ENCODE measurements at regions not wholly inside any gene's neighbourhood (a gene's known extent, or its start where the extent isn't known, plus 50 kb on each side); places are given as distances from the start of the nearest gene placed in this dataset.
A peak's percentile ranks its signal among the peaks of the same experiment; 100 is the strongest.

DNA sequence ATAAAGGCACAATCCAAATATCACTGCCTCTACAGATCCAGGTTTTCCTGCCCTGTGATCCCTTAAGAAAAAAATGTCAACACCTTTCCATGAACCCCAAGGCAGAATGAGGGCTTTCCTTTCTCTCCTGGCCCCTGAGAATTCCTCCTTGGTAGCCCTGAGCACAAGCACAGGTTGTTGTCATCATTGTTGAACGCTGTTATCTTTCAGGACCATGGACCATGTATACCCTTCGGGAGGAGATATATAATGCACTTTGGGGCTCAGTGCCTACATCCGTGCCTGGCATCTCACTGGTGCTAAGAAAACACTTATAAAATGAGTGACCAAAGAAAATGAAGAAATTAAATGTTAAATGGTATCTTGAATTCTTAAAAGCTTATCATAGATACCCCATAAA is 296.2 kb downstream of the SETD4 start:
- TF ChIP-seq, protein P1, sequence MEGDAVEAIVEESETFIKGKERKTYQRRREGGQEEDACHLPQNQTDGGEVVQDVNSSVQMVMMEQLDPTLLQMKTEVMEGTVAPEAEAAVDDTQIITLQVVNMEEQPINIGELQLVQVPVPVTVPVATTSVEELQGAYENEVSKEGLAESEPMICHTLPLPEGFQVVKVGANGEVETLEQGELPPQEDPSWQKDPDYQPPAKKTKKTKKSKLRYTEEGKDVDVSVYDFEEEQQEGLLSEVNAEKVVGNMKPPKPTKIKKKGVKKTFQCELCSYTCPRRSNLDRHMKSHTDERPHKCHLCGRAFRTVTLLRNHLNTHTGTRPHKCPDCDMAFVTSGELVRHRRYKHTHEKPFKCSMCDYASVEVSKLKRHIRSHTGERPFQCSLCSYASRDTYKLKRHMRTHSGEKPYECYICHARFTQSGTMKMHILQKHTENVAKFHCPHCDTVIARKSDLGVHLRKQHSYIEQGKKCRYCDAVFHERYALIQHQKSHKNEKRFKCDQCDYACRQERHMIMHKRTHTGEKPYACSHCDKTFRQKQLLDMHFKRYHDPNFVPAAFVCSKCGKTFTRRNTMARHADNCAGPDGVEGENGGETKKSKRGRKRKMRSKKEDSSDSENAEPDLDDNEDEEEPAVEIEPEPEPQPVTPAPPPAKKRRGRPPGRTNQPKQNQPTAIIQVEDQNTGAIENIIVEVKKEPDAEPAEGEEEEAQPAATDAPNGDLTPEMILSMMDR (conservative IDR thresholded peaks at IDR 0.05) = no peak
- no peak overlapping the region for H3K27ac ChIP-seq

DNA sequence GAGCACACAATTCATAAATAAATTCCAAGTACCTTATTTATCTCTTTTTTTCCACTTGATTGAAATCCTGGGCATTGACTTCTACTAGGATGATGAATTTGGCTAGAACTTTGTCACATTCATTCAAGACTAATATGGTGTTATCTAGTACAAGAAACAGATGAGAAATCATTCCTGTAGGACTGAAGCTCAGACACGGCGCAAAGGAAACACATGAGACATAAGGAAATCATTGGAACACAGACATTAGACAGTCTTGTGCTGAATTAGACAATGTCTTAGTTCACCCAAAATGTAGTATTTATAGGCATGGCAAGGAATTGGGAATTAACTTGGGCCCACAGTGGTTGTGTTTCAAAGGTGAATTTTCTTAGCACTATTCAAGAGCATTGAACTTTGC is 305.7 kb downstream of the SETD4 start:
- no peak overlapping the region for H3K27ac ChIP-seq
- TF ChIP-seq, protein P1 (conservative IDR thresholded peaks at IDR 0.05) = no peak

DNA sequence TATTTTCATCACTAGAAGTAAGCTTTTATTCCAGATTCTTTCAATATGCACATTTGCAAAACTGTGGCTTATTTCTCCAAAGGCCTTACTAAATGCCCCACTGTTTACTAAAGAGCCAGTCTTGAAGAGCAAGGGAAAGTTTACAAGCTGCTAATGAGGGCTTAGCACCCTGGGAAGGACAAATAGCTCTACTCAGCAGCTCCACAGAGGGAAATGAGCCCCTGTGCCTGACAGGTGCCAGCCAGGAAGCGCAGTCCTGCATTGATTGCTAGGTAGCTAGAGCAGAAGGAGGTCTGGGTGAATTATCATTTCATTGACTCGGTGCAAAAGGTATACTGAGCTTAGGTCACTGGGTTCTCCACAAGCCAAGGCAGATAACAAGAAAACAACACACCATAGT is 307.0 kb downstream of the SETD4 start:
- TF ChIP-seq, protein P1 (conservative IDR thresholded peaks at IDR 0.05) = no peak
- no peak overlapping the region for H3K27ac ChIP-seq

DNA sequence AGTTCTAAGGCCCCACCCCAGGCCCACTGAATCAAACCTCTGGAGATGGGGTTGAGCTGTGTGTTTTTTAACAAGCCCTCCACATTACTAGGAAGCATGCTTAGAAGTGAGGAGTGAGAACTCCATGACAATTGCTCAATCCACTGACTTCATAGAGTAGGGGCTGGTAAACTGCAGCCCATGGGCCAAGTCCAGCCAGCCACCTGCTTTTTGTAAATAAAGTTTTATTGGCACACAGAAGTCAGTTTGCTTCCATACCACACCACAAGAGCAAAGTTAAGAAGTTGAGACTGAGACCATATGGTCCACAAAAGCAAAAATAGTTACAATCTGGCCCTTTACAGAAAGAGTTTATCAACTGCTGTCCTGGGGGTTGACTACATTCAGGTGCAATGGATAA is 309.2 kb downstream of the SETD4 start:
- TF ChIP-seq, protein P1 (conservative IDR thresholded peaks at IDR 0.05) = no peak
- no peak overlapping the region for H3K27ac ChIP-seq

DNA sequence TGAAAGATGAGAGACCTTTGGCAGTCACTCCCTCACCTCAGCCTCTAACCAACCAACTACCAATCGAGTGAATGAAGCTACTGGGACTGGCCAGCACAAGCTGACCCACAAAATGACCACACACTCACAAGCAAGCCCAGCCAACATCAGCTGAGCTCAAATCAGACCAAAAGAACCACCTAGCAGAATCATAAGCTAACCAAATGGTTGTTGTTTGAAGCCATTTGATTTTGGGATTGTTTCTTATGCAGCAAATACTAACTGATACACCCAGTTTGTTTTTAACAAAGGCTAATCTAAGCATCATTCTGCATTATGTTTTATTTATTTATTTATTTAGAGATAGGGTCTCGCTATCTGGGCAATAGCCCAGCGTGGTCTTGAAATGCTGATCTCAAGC is 310.4 kb downstream of the SETD4 start:
- H3K27ac ChIP-seq = no peak overlapping the region
- TF ChIP-seq, protein P1 (conservative IDR thresholded peaks at IDR 0.05) = 0 out of 2 replicates have a peak, but pooled peaks have one; percentile 1

DNA sequence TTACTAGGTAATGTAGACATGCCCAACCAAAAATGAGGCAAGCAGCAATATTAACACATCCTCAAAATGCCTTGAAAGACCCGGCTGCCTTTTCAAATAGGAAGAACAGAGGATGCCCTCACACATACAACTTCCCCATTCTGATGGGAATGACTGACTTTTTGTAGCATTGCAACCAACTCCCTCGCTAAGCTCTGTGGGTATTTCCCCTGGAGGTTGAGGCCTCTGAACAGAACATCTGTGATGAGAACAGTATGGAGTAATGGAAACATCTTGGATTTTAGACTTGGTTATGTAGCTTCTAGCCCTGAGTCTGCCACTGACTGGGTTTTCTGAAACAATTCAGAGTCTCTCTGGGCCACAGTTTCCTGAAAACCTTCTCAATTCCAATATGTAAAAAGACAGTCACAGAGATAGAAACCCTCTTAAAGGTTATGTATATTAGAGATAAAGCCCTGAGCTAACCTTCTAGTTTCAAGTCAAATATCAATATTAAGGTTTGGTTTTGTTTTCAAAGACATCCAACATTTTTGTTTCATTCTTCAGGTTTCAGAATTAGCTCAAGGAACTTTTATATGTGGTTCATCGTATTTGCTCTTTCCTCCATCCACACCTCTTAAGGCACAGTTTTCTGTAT is 311.5 kb downstream of the SETD4 start:
- TF ChIP-seq, protein P1 (conservative IDR thresholded peaks at IDR 0.05) = no peak
- H3K27ac ChIP-seq = no peak overlapping the region

DNA sequence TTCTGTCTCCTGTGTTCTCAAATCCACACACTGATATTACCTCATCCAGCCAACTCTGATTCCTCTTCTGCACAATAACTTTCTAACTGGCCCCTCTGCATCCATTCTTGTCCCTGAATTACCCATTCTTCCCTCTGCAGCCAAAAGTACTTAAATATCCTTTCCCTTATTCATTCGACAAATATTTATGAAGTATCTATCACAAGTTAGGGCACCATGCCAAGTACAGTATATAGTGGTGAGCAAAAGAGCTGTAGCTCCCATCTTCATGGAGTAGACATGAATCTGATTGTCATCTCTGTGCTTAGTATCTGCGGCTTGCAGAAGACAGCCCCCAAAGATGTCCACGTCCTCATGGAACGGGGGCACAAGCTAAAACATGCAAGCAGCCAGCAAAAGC is 316.8 kb downstream of the SETD4 start:
- TF ChIP-seq, protein P1 (conservative IDR thresholded peaks at IDR 0.05) = no peak
- no peak overlapping the region for H3K27ac ChIP-seq

All from VCaP (cell line).